ENCODE measurements at regions not wholly inside any gene's neighbourhood (a gene's known extent, or its start where the extent isn't known, plus 50 kb on each side); places are given as distances from the start of the nearest gene placed in this dataset.

GRCh38 chr6:90714319-90714718, 127.4 kb upstream of the MAP3K7 start:
- in situ Hi-C loops (cut with HindIII; ENCODE audit: low sequenced_read_pairs) = no loop called here
- DNase-seq (ENCODE audit: low read depth, low spot score) = no peak
- TF ChIP-seq CTCF (IDR thresholded peaks at IDR 0.05; ENCODE audit: low read depth, low read length) = no peak
- H3K4me3 ChIP-seq (ENCODE audit: low read depth, low read length) = no peak overlapping the region

- DNase-seq (ENCODE audit: low read depth, low spot score) = no peak
- in situ Hi-C loops (cut with HindIII; ENCODE audit: low sequenced_read_pairs) = no loop called here
- no peak for TF ChIP-seq CTCF (IDR thresholded peaks at IDR 0.05; ENCODE audit: low read depth, low read length)
- no peak overlapping the region for H3K4me3 ChIP-seq (ENCODE audit: low read depth, low read length)
Observed at GRCh38 chr6:90712114-90712513, 125.2 kb upstream of the MAP3K7 start.

- no peak for DNase-seq (ENCODE audit: low read depth, low spot score)
- in situ Hi-C loops (cut with HindIII; ENCODE audit: low sequenced_read_pairs) = no loop called here
- H3K4me3 ChIP-seq (ENCODE audit: low read depth, low read length) = no peak overlapping the region
- no peak for TF ChIP-seq CTCF (IDR thresholded peaks at IDR 0.05; ENCODE audit: low read depth, low read length)
Observed at GRCh38 chr6:90709431-90709996, 122.6 kb upstream of the MAP3K7 start.

- no peak overlapping the region for H3K4me3 ChIP-seq (ENCODE audit: low read depth, low read length)
- DNase-seq (ENCODE audit: low read depth, low spot score) = no peak
- no peak for TF ChIP-seq CTCF (IDR thresholded peaks at IDR 0.05; ENCODE audit: low read depth, low read length)
- in situ Hi-C loops (cut with HindIII; ENCODE audit: low sequenced_read_pairs) = no loop called here
Observed at GRCh38 chr6:90708206-90708737, 121.4 kb upstream of the MAP3K7 start.

- in situ Hi-C loops (cut with HindIII; ENCODE audit: low sequenced_read_pairs) = no loop called here
- H3K4me3 ChIP-seq (ENCODE audit: low read depth, low read length) = no peak overlapping the region
Observed at GRCh38 chr6:90707246-90707645, 120.4 kb upstream of the MAP3K7 start.

GRCh38 chr6:90703336-90703735, 116.5 kb upstream of the MAP3K7 start:
- H3K4me3 ChIP-seq (ENCODE audit: low read depth, low read length) = no peak overlapping the region
- no peak for TF ChIP-seq CTCF (IDR thresholded peaks at IDR 0.05; ENCODE audit: low read depth, low read length)
- DNase-seq (ENCODE audit: low read depth, low spot score) = no peak
- in situ Hi-C loops (cut with HindIII; ENCODE audit: low sequenced_read_pairs) = no loop called here

More at GRCh38 chr6:90707246-90707645, 120.4 kb upstream of the MAP3K7 start:
- no peak for DNase-seq (ENCODE audit: low read depth, low spot score)
- no peak for TF ChIP-seq CTCF (IDR thresholded peaks at IDR 0.05; ENCODE audit: low read depth, low read length)

Measured in astrocyte of the spinal cord (primary cell).